Left kidney (tissue), 1 donor: ENCODE measurements at regions not wholly inside any gene's neighbourhood (a gene's known extent, or its start where the extent isn't known, plus 50 kb on each side); places are given as distances from the start of the nearest gene placed in this dataset.
"Not testable (repeated sequence)": the region's sequence is repeated elsewhere in the genome, so short reads cannot be mapped to it uniquely, and the experiment has no call there.

Experiments
- DNase-seq: peaks from one replicate; pipeline ENCODE4 v3.0.0-alpha.2; 2013

- DNase-seq, result no peak
Observed at GRCh38 chr14:23751616-23752015, 115.5 kb downstream of the DHRS2 start.

- DNase-seq, result no peak
Observed at GRCh38 chr14:23763394-23763793, 127.2 kb downstream of the DHRS2 start.

- no peak for DNase-seq
Observed at GRCh38 chr14:23766737-23767401, 130.7 kb downstream of the DHRS2 start.

GRCh38 chr14:23769221-23769728 is 133.1 kb downstream of the DHRS2 start:
- not testable (repeated sequence) for DNase-seq

GRCh38 chr14:23773981-23774380 is 137.8 kb downstream of the DHRS2 start:
- no peak for DNase-seq

GRCh38 chr14:23776296-23776695 is 140.1 kb downstream of the DHRS2 start:
- DNase-seq, result no peak

- DNase-seq, result no peak
Observed at GRCh38 chr14:23785208-23785607, 149.0 kb downstream of the DHRS2 start.

GRCh38 chr14:23787436-23787835 is 151.3 kb downstream of the DHRS2 start:
- no peak for DNase-seq

- DNase-seq, result no peak
Observed at GRCh38 chr14:23789696-23790095, 153.5 kb downstream of the DHRS2 start.

- no peak for DNase-seq
Observed at GRCh38 chr14:23793532-23793931, 157.4 kb downstream of the DHRS2 start.

GRCh38 chr14:23800811-23801210 is 152.8 kb upstream of the DHRS4 start:
- DNase-seq, result no peak

- no peak for DNase-seq
Observed at GRCh38 chr14:23801766-23802165, 151.8 kb upstream of the DHRS4 start.

- no peak for DNase-seq
Observed at GRCh38 chr14:23804817-23805216, 148.8 kb upstream of the DHRS4 start.

- no peak for DNase-seq
Observed at GRCh38 chr14:23805761-23806160, 147.8 kb upstream of the DHRS4 start.

GRCh38 chr14:23814527-23815256 is 138.9 kb upstream of the DHRS4 start:
- DNase-seq, result no peak

- no peak for DNase-seq
Observed at GRCh38 chr14:23816371-23816770, 137.2 kb upstream of the DHRS4 start.

- DNase-seq, result no peak
Observed at GRCh38 chr14:23817164-23817767, 136.3 kb upstream of the DHRS4 start.

- DNase-seq, result no peak
Observed at GRCh38 chr14:23827100-23827892, 126.3 kb upstream of the DHRS4 start.

GRCh38 chr14:23828001-23828400 is 125.6 kb upstream of the DHRS4 start:
- no peak for DNase-seq

- no peak for DNase-seq
Observed at GRCh38 chr14:23828616-23829015, 125.0 kb upstream of the DHRS4 start.

GRCh38 chr14:23829736-23830471 is 123.7 kb upstream of the DHRS4 start:
- DNase-seq, result no peak

- no peak for DNase-seq
Observed at GRCh38 chr14:23831596-23831995, 122.0 kb upstream of the DHRS4 start.
